IMR-90 (cell line): ENCODE measurements at regions not wholly inside any gene's neighbourhood (a gene's known extent, or its start where the extent isn't known, plus 50 kb on each side); places are given as distances from the start of the nearest gene placed in this dataset.

Source experiments
- ATAC-seq: fragments of 200-7000 bp; cut with Tn5 transposase; 2 replicates; pipeline ENCODE4 v1.9.1; 2020; ENCODE audit warnings: low read depth, mild to moderate bottlenecking, moderate library complexity
- BruUV-seq: library from RNA; stranded (reverse); fragments of 400-500 nt; replicated peaks from 2 replicates; lab custom pipeline; 2021; lab: Mats Ljungman, UMichigan
- CTCF ChIA-PET: fragments of 300-600 bp; formaldehyde crosslinking; extraction: SDS; loops from one replicate; lab custom pipeline; 2021; ENCODE audit warnings: antibody characterized with exemption; lab: Yijun Ruan, JAX
- POLR2A ChIA-PET: fragments of 300-600 bp; sonication (Branson Sonifier 250); formaldehyde crosslinking; loops from one replicate; lab custom pipeline; 2022; ENCODE audit warnings: antibody characterized with exemption; ENCODE audit not compliant: unreplicated experiment; lab: Charles Lee
- DNase-seq: peaks from one replicate; pipeline ENCODE4 v3.0.0; 2013
- H2AFZ ChIP-seq: replicated peaks from 2 replicates; pipeline ENCODE3; 2013; ENCODE audit warnings: low read length, mild to moderate bottlenecking; ENCODE audit not compliant: poor library complexity
- H2AK5ac ChIP-seq: 2 replicates; pipeline ENCODE4 v1.6.1; 2013; ENCODE audit warnings: low read depth, low read length, inconsistent platforms
- H2AK9ac ChIP-seq: replicated peaks from 2 replicates; pipeline ENCODE3; 2013; ENCODE audit warnings: mild to moderate bottlenecking, low read depth, low read length, moderate library complexity; ENCODE audit not compliant: poor library complexity
- H2BK120ac ChIP-seq: 2 replicates; pipeline ENCODE4 v1.6.1; 2013; ENCODE audit warnings: low read depth, low read length, inconsistent platforms
- H2BK15ac ChIP-seq: 3 replicates; pipeline ENCODE4 v1.6.1; 2013; ENCODE audit warnings: low read depth, low read length, inconsistent platforms
- H2BK20ac ChIP-seq: 2 replicates; pipeline ENCODE4 v1.6.1; 2013; ENCODE audit warnings: low read depth, mild to moderate bottlenecking, inconsistent platforms, low read length, moderate library complexity
- H2BK5ac ChIP-seq: 2 replicates; pipeline ENCODE4 v1.6.1; 2013; ENCODE audit warnings: mild to moderate bottlenecking, low read depth, low read length, inconsistent platforms; ENCODE audit not compliant: poor library complexity, severe bottlenecking
- H3K14ac ChIP-seq: replicated peaks from 2 replicates; pipeline ENCODE4 v1.6.1; 2013; ENCODE audit warnings: low read depth, low read length, inconsistent platforms
- H3K18ac ChIP-seq: 2 replicates; pipeline ENCODE4 v1.6.1; 2013; ENCODE audit warnings: low read depth, low read length, control low read depth
- H3K23ac ChIP-seq: 2 replicates; pipeline ENCODE4 v1.6.1; 2013; ENCODE audit warnings: low read depth, low read length, inconsistent platforms
- H3K27ac ChIP-seq: 2 replicates; pipeline ENCODE4 v1.5.1; 2013; ENCODE audit warnings: mild to moderate bottlenecking, control low read depth, low read length; ENCODE audit not compliant: insufficient read depth
- H3K27me3 ChIP-seq: 2 replicates; pipeline ENCODE4 v1.6.1; 2013; ENCODE audit warnings: low read length; ENCODE audit not compliant: control insufficient read depth, insufficient read depth
- H3K36me3 ChIP-seq: 2 replicates; pipeline ENCODE4 v1.6.1; 2013; ENCODE audit warnings: low read length, mixed read lengths; ENCODE audit not compliant: control insufficient read depth, insufficient read depth
- H3K4ac ChIP-seq: 2 replicates; pipeline ENCODE4 v1.6.1; 2013; ENCODE audit warnings: low read depth, low read length, inconsistent platforms
- H3K4me1 ChIP-seq: 2 replicates; pipeline ENCODE4 v1.6.1; 2013; ENCODE audit warnings: low read length, mixed read lengths; ENCODE audit not compliant: control insufficient read depth, insufficient read depth
- H3K4me2 ChIP-seq: 2 replicates; pipeline ENCODE4 v1.6.1; 2013; ENCODE audit warnings: low read depth, mild to moderate bottlenecking, control low read depth, low read length, moderate library complexity
- H3K4me3 ChIP-seq: 2 replicates; pipeline ENCODE4 v1.5.1; 2013; ENCODE audit warnings: low read depth, mild to moderate bottlenecking, control low read depth, low read length, moderate library complexity; ENCODE audit not compliant: insufficient read depth
- H3K56ac ChIP-seq: 2 replicates; pipeline ENCODE4 v1.6.1; 2013; ENCODE audit warnings: low read length, inconsistent platforms; ENCODE audit not compliant: insufficient read depth; ENCODE audit errors: extremely low read depth
- H3K79me1 ChIP-seq, 2 experiments: 2 replicates each; pipeline ENCODE4 v1.6.1; 2013; ENCODE audit warnings: low read length in 2 of 2, inconsistent platforms in 1 of 2, low read depth in 1 of 2
- H3K9ac ChIP-seq: 2 replicates; pipeline ENCODE4 v1.6.1; 2013; ENCODE audit warnings: low read depth, low read length, control low read depth
- H3K9me1 ChIP-seq: 2 replicates; pipeline ENCODE4 v1.6.1; 2013; ENCODE audit warnings: low read length, inconsistent platforms; ENCODE audit not compliant: insufficient read depth
- H3K9me3 ChIP-seq: 2 replicates; pipeline ENCODE4 v1.6.1; 2013; ENCODE audit warnings: low read length; ENCODE audit not compliant: control insufficient read depth, insufficient read depth
- H4K20me1 ChIP-seq: 2 replicates; pipeline ENCODE4 v1.6.1; 2013; ENCODE audit warnings: low read length, inconsistent platforms; ENCODE audit not compliant: insufficient read depth
- H4K5ac ChIP-seq: 2 replicates; pipeline ENCODE4 v1.6.1; 2013; ENCODE audit warnings: mild to moderate bottlenecking, low read depth, low read length, control low read depth
- H4K8ac ChIP-seq, 2 experiments: 2 replicates each; pipeline ENCODE4 v1.6.1; 2013; ENCODE audit warnings: low read depth in 2 of 2, low read length in 2 of 2, control low read depth in 1 of 2, inconsistent platforms in 1 of 2
- H4K91ac ChIP-seq: 2 replicates; pipeline ENCODE4 v1.6.1; 2013; ENCODE audit warnings: low read depth, low read length, inconsistent platforms; ENCODE audit not compliant: insufficient read depth
- BHLHE40 ChIP-seq: fragments of 150-350 bp; IDR thresholded peaks from 2 replicates; pipeline ENCODE4 v1.6.1; 2016; ENCODE audit warnings: mild to moderate bottlenecking, low read depth, low read length
- CEBPB ChIP-seq: IDR thresholded peaks from 2 replicates; pipeline ENCODE4 v1.6.1; 2012; ENCODE audit warnings: low read depth, low read length, improper control_type of control experiment
- CHD1 ChIP-seq: IDR thresholded peaks from 2 replicates; pipeline ENCODE4 v1.6.1; 2012; ENCODE audit warnings: low read depth, low read length, improper control_type of control experiment
- CTCF ChIP-seq: conservative IDR thresholded peaks from 2 replicates; pipeline ENCODE4 v1.5.1; 2012; ENCODE audit warnings: mild to moderate bottlenecking, low read depth, low read length, improper control_type of control experiment
- ELK1 ChIP-seq: fragments of 150-350 bp; IDR thresholded peaks from 2 replicates; pipeline ENCODE4 v1.6.1; 2016; ENCODE audit warnings: low read depth, mild to moderate bottlenecking, low read length, moderate library complexity, borderline replicate concordance
- FOS ChIP-seq: fragments of 150-350 bp; IDR thresholded peaks from 2 replicates; pipeline ENCODE4 v1.6.1; 2016; ENCODE audit warnings: low read depth, low read length
- MAFK ChIP-seq: IDR thresholded peaks from 2 replicates; pipeline ENCODE4 v1.6.1; 2012; ENCODE audit warnings: low read depth, low read length, improper control_type of control experiment
- NFE2L2 ChIP-seq: fragments of 150-350 bp; IDR thresholded peaks from 2 replicates; pipeline ENCODE4 v1.6.1; 2016; ENCODE audit warnings: low read depth, mild to moderate bottlenecking, low read length
- RCOR1 ChIP-seq: IDR thresholded peaks from 2 replicates; pipeline ENCODE4 v1.6.1; 2012; ENCODE audit warnings: mild to moderate bottlenecking, low read length, improper control_type of control experiment; ENCODE audit not compliant: insufficient replicate concordance
- SMC3 ChIP-seq: fragments of 150-350 bp; IDR thresholded peaks from 2 replicates; pipeline ENCODE4 v1.6.1; 2016; ENCODE audit warnings: low read depth, mild to moderate bottlenecking, antibody characterized with exemption, low read length, moderate library complexity
- USF2 ChIP-seq: fragments of 150-350 bp; IDR thresholded peaks from 2 replicates; pipeline ENCODE4 v1.6.1; 2017; ENCODE audit warnings: mild to moderate bottlenecking, antibody characterized with exemption, low read length, low read depth
- WGBS, 2 experiments: methylation state at CpG; one replicate each; pipeline versions ENCODE4 v1.1.5 to v1.1.7; 2013; ENCODE audit warnings: missing lambda C conversion rate in 2 of 2; ENCODE audit not compliant: insufficient read length in 1 of 2; ENCODE audit errors: extremely low coverage in 2 of 2; 5-methylcytosine and 5-hydroxymethylcytosine counted together
- dilution Hi-C: fragments of 300-500 bp; cut with HindIII; formaldehyde crosslinking; loops from one replicate; pipeline ENCODE4 v1.14.3; 2018; ENCODE audit warnings: low sequenced_read_pairs; ENCODE audit not compliant: unreplicated experiment
- in situ Hi-C: fragments of 300-500 bp; cut with MboI; formaldehyde crosslinking; loops from 3 replicates; pipeline ENCODE4 v1.14.3; 2019; ENCODE audit warnings: low sequenced_read_pairs, inconsistent platforms, mixed read lengths
- intact Hi-C: fragments of 100-400 bp; cut with micrococcal nuclease; formaldehyde crosslinking; loops from 2 replicates; pipeline ENCODE4 v1.10.0; 2022

GRCh38 chr9:78406146-78406545, 109.2 kb downstream of the PSAT1 start:
- ATAC-seq (no peak), DNase-seq (no peak)
- ChIA-PET CTCF (interaction anchor here (0.9 kb wide), 1 partner anchor 16 kb away, joined by 3 read pairs; no protein-coding TSS in a partner anchor), POLR2A (no interaction called here)
- Histone ChIP-seq H2BK20ac (no peak overlapping the region), H3K18ac (no peak overlapping the region), H3K27me3 (peaks cover 4% of the 10 kb centered on the region; the same call in 1 of the 2 replicates), H3K27ac (no peak overlapping the region), H3K56ac (no peak overlapping the region), H2AK9ac (no peak overlapping the region), H4K20me1 (no peaks in the 10 kb centered on the region), H3K14ac (no peak overlapping the region), H3K9ac (no peak overlapping the region), H3K23ac (no peak overlapping the region), H3K4me3 (no peak overlapping the region), H2BK15ac (no peak overlapping the region), H3K79me1 (no peaks in the 10 kb centered on the region), H3K4me1 (no peaks in the 10 kb centered on the region), H2BK120ac (no peak overlapping the region), H3K4me2 (no peak overlapping the region), H4K91ac (no peak overlapping the region), H3K9me1 (no peaks in the 10 kb centered on the region), H4K5ac (no peak overlapping the region), H3K4ac (no peak overlapping the region), H3K36me3 (no peaks in the 10 kb centered on the region), H2AK5ac (no peak overlapping the region), H4K8ac (no peak overlapping the region), H2AFZ (no peak overlapping the region), H3K9me3 (no peaks in the 10 kb centered on the region), H2BK5ac (no peak overlapping the region)
- BruUV-seq = no TSS peak
- in situ Hi-C loops = no loop called here
- intact Hi-C loops = no loop called here
- WGBS, 2 experiments = no CpG with 5 or more reads among the region's 1 CpG
- dilution Hi-C loops = no loop called here
- no peak for TF ChIP-seq MAFK
- TF ChIP-seq CEBPB = no peak
- TF ChIP-seq CTCF = no peak
- TF ChIP-seq USF2 = no peak
- no peak for TF ChIP-seq FOS
- no peak for TF ChIP-seq CHD1
- TF ChIP-seq BHLHE40 = no peak
- no peak for TF ChIP-seq RCOR1
- TF ChIP-seq SMC3 = no peak
- TF ChIP-seq NFE2L2 = no peak
- TF ChIP-seq ELK1 = no peak
